ENCODE measurements at regions not wholly inside any gene's neighbourhood (a gene's known extent, or its start where the extent isn't known, plus 50 kb on each side); places are given as distances from the start of the nearest gene placed in this dataset.
"Not testable (repeated sequence)": the region's sequence is repeated elsewhere in the genome, so short reads cannot be mapped to it uniquely, and the experiment has no call there.

GRCh38 chr2:8231902-8232301 is 450.0 kb upstream of the ID2 start:
- no peak for DNase-seq

GRCh38 chr2:8232871-8233270 is 449.0 kb upstream of the ID2 start:
- DNase-seq = no peak

GRCh38 chr2:8234253-8234652 is 447.6 kb upstream of the ID2 start:
- no peak for DNase-seq

- peak; percentile 26 for DNase-seq
Observed at GRCh38 chr2:8234757-8235374, 447.0 kb upstream of the ID2 start.

GRCh38 chr2:8235419-8235818 is 446.4 kb upstream of the ID2 start:
- no peak for DNase-seq

GRCh38 chr2:8236391-8236790 is 445.5 kb upstream of the ID2 start:
- DNase-seq = no peak

GRCh38 chr2:8238521-8239230 is 443.2 kb upstream of the ID2 start:
- no peak for DNase-seq

- no peak for DNase-seq
Observed at GRCh38 chr2:8239531-8240088, 442.2 kb upstream of the ID2 start.

- DNase-seq = no peak
Observed at GRCh38 chr2:8241317-8241716, 440.5 kb upstream of the ID2 start.

- no peak for DNase-seq
Observed at GRCh38 chr2:8242739-8243138, 439.1 kb upstream of the ID2 start.

GRCh38 chr2:8243748-8244400 is 438.0 kb upstream of the ID2 start:
- no peak for DNase-seq

- no peak for DNase-seq
Observed at GRCh38 chr2:8244639-8245038, 437.2 kb upstream of the ID2 start.

- DNase-seq = no peak
Observed at GRCh38 chr2:8246137-8246536, 435.7 kb upstream of the ID2 start.

GRCh38 chr2:8247905-8248622 is 433.8 kb upstream of the ID2 start:
- no peak for DNase-seq

- DNase-seq = no peak
Observed at GRCh38 chr2:8248623-8248957, 433.3 kb upstream of the ID2 start.

- no peak for DNase-seq
Observed at GRCh38 chr2:8249141-8249540, 432.7 kb upstream of the ID2 start.

GRCh38 chr2:8249769-8250168 is 432.1 kb upstream of the ID2 start:
- DNase-seq = no peak

- DNase-seq = not testable (repeated sequence)
Observed at GRCh38 chr2:8250290-8250689, 431.6 kb upstream of the ID2 start.

- no peak for DNase-seq
Observed at GRCh38 chr2:8251291-8251690, 430.6 kb upstream of the ID2 start.

GRCh38 chr2:8251856-8252255 is 430.0 kb upstream of the ID2 start:
- no peak for DNase-seq

- no peak for DNase-seq
Observed at GRCh38 chr2:8252997-8253694, 428.7 kb upstream of the ID2 start.

GRCh38 chr2:8253781-8254180 is 428.1 kb upstream of the ID2 start:
- no peak for DNase-seq

GRCh38 chr2:8254214-8254613 is 427.6 kb upstream of the ID2 start:
- DNase-seq = not testable (repeated sequence)

Measured in NCI-H2227 treated with DMSO at 0.1 percent for 48 hours (cell line).